Naive thymus-derived CD4-positive, alpha-beta T cell (primary cell): ENCODE measurements at regions not wholly inside any gene's neighbourhood (a gene's known extent, or its start where the extent isn't known, plus 50 kb on each side); places are given as distances from the start of the nearest gene placed in this dataset.

Experiments
- ATAC-seq: fragments of 150-1000 bp; cut with Tn5 transposase; 2 replicates; pipeline ENCODE4 v1.10.0; 2021; ENCODE audit warnings: mild to moderate bottlenecking, moderate library complexity
- CTCF ChIA-PET: fragments of 350-600 bp; sonication (Branson Sonifier 250); formaldehyde crosslinking; loops from one replicate; lab custom pipeline; 2021; ENCODE audit warnings: antibody characterized with exemption; lab: Charles Lee
- POLR2A ChIA-PET: fragments of 350-600 bp; sonication (Branson Sonifier 250); formaldehyde crosslinking; loops from one replicate; lab custom pipeline; 2021; ENCODE audit warnings: antibody characterized with exemption, inconsistent platforms; lab: Charles Lee
- DNase-seq, 9 donors: peaks; one replicate each; pipeline versions ENCODE4 v3.0.0 to v3.0.0-alpha.2; 2020 to 2022; ENCODE audit warnings: mixed read lengths in 1 of 9
- H3K27ac ChIP-seq: one replicate; pipeline ENCODE4 v1.7.0; 2013; ENCODE audit warnings: mild to moderate bottlenecking, low read depth, low read length, moderate library complexity
- H3K27me3 ChIP-seq, 2 donors: one replicate each; pipeline ENCODE4 v1.7.0; 2013; ENCODE audit warnings: low read length in 2 of 2, mild to moderate bottlenecking in 2 of 2, moderate library complexity in 2 of 2; ENCODE audit not compliant: control insufficient read depth in 2 of 2, insufficient read depth in 2 of 2
- H3K36me3 ChIP-seq, 3 experiments: 1 replicate in 2 of 3; 2 replicates in 1 of 3; pipeline ENCODE4 v1.7.0; 2013; ENCODE audit warnings: low read length in 3 of 3, mild to moderate bottlenecking in 3 of 3, moderate library complexity in 1 of 3; ENCODE audit not compliant: insufficient read depth in 3 of 3, control insufficient read depth in 2 of 3
- H3K4me1 ChIP-seq, 2 donors: one replicate each; pipeline ENCODE4 v1.7.0; 2013; ENCODE audit warnings: low read length in 2 of 2, mild to moderate bottlenecking in 2 of 2, moderate library complexity in 1 of 2; ENCODE audit not compliant: control insufficient read depth in 2 of 2, insufficient read depth in 2 of 2
- H3K4me3 ChIP-seq: 2 replicates; pipeline ENCODE4 v1.7.0; 2013; ENCODE audit warnings: mild to moderate bottlenecking, low read length
- H3K9me3 ChIP-seq, 3 experiments: 1 replicate in 2 of 3; 2 replicates in 1 of 3; pipeline ENCODE4 v1.7.0; 2013; ENCODE audit warnings: low read length in 3 of 3; ENCODE audit not compliant: control insufficient read depth in 2 of 3
- H3K27ac Mint-ChIP-seq, 9 donors: one replicate each; pipeline ENCODE4 v1.8.0; 2020 to 2022; ENCODE audit warnings: mixed read lengths in 9 of 9, mild to moderate bottlenecking in 8 of 9, moderate library complexity in 5 of 9, inconsistent platforms in 2 of 9
- H3K27me3 Mint-ChIP-seq, 5 donors: one replicate each; pipeline ENCODE4 v1.8.0; 2021 to 2022; ENCODE audit warnings: mixed read lengths in 5 of 5, mild to moderate bottlenecking in 1 of 5
- H3K36me3 Mint-ChIP-seq, 5 donors: one replicate each; pipeline ENCODE4 v1.8.0; 2020 to 2022; ENCODE audit warnings: mixed read lengths in 5 of 5, mild to moderate bottlenecking in 3 of 5, inconsistent platforms in 1 of 5
- H3K4me1 Mint-ChIP-seq, 7 donors: one replicate each; pipeline ENCODE4 v1.8.0; 2020 to 2022; ENCODE audit warnings: mixed read lengths in 7 of 7, mild to moderate bottlenecking in 3 of 7, inconsistent platforms in 1 of 7
- H3K4me3 Mint-ChIP-seq, 10 donors: one replicate each; pipeline ENCODE4 v1.8.0; 2020 to 2022; ENCODE audit warnings: mild to moderate bottlenecking in 10 of 10, mixed read lengths in 10 of 10, moderate library complexity in 6 of 10, inconsistent platforms in 2 of 10
- H3K9me3 Mint-ChIP-seq, 11 donors: one replicate each; pipeline ENCODE4 v1.8.0; 2020 to 2022; ENCODE audit warnings: mixed read lengths in 11 of 11, mild to moderate bottlenecking in 4 of 11, inconsistent platforms in 1 of 11, moderate library complexity in 1 of 11
- intact Hi-C, 2 donors: fragments of 100-400 bp; cut with micrococcal nuclease; formaldehyde crosslinking; loops; one replicate each; pipeline ENCODE4 v1.15.1; 2023

DNA sequence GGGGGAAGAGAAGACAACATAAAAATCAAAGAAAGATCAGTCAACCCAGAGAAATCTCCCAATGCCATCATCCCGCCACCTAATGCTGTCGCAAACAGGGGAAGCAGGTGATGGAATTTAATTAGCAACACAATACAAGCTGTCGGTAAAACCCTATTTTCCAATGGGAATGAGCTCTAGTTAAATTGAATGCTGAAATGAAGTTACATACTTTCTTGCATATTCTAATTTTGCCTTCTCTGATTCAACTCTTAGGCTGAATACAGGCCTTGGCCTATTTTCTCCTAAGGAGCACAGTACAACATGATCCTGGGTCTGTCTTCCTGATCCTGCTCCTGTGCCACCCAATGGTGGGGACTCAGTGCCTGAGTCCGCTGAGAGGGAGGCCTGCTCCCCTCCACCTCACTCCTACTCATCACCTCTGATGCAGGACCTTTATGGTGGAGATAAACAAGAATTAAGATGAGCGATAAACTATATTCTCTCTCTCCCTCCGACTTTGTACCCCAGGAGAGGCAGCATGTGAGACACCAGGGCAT lies 238.8 kb downstream of the GXYLT1 start:
- H3K36me3 ChIP-seq, result no peaks in the 10 kb centered on the region
- Mint-ChIP-seq H3K27me3 (peaks cover 0 to 8% (median 4%) of the 10 kb centered on the region in 5 donors), H3K4me3 (no peak overlapping the region), H3K27ac (no peak overlapping the region), H3K9me3 (peaks cover 0 to 2% (median 0%) of the 10 kb centered on the region in 11 donors), H3K36me3 (no peaks in the 10 kb centered on the region), H3K4me1 (peaks cover 0 to 6% (median 0%) of the 10 kb centered on the region in 7 donors)
- H3K4me3 ChIP-seq, result no peak overlapping the region
- ATAC-seq (no peak), DNase-seq (no peak)
- POLR2A ChIA-PET, result no interaction called here
- H3K27me3 ChIP-seq, result no peaks in the 10 kb centered on the region
- intact Hi-C loops, result no loop called here
- H3K4me1 ChIP-seq, result no peaks in the 10 kb centered on the region
- no peaks in the 10 kb centered on the region for H3K9me3 ChIP-seq
- no peak overlapping the region for H3K27ac ChIP-seq
- CTCF ChIA-PET, result no interaction called here

DNA sequence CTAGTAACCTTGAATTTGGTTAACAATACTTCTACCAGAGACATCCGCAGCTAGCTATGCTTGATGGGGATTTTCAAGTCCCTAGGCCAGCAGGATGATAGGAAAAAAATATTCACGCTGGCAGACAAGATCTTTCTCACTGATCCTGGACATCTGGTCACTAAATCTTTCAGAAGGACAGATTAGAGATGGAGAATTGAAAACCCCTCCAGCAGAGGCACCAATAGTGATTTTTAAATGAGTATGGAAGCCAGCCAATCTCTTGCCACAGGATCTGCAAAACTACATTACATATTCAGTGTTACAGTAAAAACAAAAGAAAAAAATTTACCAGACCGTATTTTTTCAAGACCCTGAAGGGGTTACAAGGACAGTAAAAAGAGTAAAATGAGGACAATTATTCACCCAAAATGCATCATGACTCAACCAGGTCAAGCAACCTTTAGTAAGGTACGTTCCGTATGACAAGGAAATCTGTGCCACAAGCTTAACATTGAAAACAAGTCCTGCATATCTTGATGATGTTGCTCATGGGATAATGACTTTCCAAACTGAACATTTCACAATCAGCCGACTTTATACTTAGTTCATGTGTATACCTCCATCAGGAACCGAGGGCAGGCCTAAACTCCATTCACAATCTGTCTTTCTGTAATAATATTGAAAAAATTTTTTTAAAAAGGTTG lies 239.5 kb downstream of the GXYLT1 start:
- no peaks in the 10 kb centered on the region for H3K4me1 ChIP-seq
- H3K27me3 ChIP-seq, result no peaks in the 10 kb centered on the region
- ATAC-seq, result no peak
- no peak overlapping the region for H3K27ac ChIP-seq
- no peaks in the 10 kb centered on the region for H3K36me3 Mint-ChIP-seq
- H3K4me3 ChIP-seq, result no peak overlapping the region
- H3K36me3 ChIP-seq, result no peaks in the 10 kb centered on the region
- intact Hi-C loops, result no loop called here
- peaks cover 0 to 6% (median 0%) of the 10 kb centered on the region in 7 donors for H3K4me1 Mint-ChIP-seq
- no peak overlapping the region for H3K4me3 Mint-ChIP-seq
- ChIA-PET POLR2A (no interaction called here), CTCF (no interaction called here)
- no peak for DNase-seq
- no peaks in the 10 kb centered on the region for H3K9me3 ChIP-seq
- peaks cover 0 to 11% (median 4%) of the 10 kb centered on the region in 5 donors for H3K27me3 Mint-ChIP-seq
- H3K27ac Mint-ChIP-seq, result no peak overlapping the region
- H3K9me3 Mint-ChIP-seq, result peaks cover 0 to 2% (median 0%) of the 10 kb centered on the region in 11 donors

DNA sequence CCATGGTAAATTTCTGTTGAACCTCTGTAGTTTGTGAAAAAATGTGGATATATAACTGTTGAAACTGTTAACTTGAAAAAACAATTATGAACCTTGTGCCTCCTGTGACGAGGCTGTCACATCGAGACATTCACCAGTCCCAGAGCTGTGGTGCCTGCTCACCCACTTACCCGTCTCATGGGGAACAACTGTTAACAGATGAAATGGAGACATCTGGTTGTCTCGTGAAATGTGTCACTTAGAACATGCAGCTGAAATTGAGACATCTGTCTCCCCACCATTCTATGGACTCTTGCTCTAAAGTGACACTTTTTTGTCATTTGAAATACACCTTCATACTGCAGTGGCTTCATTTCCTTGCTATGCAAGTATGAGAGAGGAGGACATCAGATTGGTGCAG lies 240.6 kb downstream of the GXYLT1 start:
- DNase-seq, result no peak
- H3K27ac Mint-ChIP-seq, result no peak overlapping the region
- H3K27me3 Mint-ChIP-seq, result peaks cover 0 to 11% (median 4%) of the 10 kb centered on the region in 5 donors
- POLR2A ChIA-PET, result no interaction called here
- intact Hi-C loops, result no loop called here
- Histone ChIP-seq H3K4me3 (no peak overlapping the region), H3K27ac (no peak overlapping the region), H3K9me3 (no peaks in the 10 kb centered on the region), H3K4me1 (no peaks in the 10 kb centered on the region), H3K27me3 (no peaks in the 10 kb centered on the region), H3K36me3 (no peaks in the 10 kb centered on the region)
- H3K4me1 Mint-ChIP-seq, result peaks cover 0 to 6% (median 0%) of the 10 kb centered on the region in 7 donors
- peaks cover 0 to 4% (median 0%) of the 10 kb centered on the region in 11 donors for H3K9me3 Mint-ChIP-seq
- H3K36me3 Mint-ChIP-seq, result no peaks in the 10 kb centered on the region
- CTCF ChIA-PET, result no interaction called here
- H3K4me3 Mint-ChIP-seq, result no peak overlapping the region
- ATAC-seq, result no peak

- Mint-ChIP-seq H3K4me1 (peaks cover 0 to 4% (median 0%) of the 10 kb centered on the region in 7 donors), H3K27me3 (peaks cover 0 to 9% (median 4%) of the 10 kb centered on the region in 5 donors), H3K4me3 (no peak overlapping the region), H3K36me3 (no peaks in the 10 kb centered on the region), H3K9me3 (peaks cover 0 to 5% (median 0%) of the 10 kb centered on the region in 11 donors), H3K27ac (no peak overlapping the region)
- no peaks in the 10 kb centered on the region for H3K36me3 ChIP-seq
- H3K9me3 ChIP-seq, result no peaks in the 10 kb centered on the region
- ATAC-seq, result no peak
- no peak for DNase-seq
- no peaks in the 10 kb centered on the region for H3K4me1 ChIP-seq
- CTCF ChIA-PET, result no interaction called here
- POLR2A ChIA-PET, result no interaction called here
- no peak overlapping the region for H3K4me3 ChIP-seq
- H3K27me3 ChIP-seq, result no peaks in the 10 kb centered on the region
- intact Hi-C loops, result no loop called here
- no peak overlapping the region for H3K27ac ChIP-seq
Measured at GRCh38 chr12:41903014-41903708, 241.5 kb downstream of the GXYLT1 start.

DNA sequence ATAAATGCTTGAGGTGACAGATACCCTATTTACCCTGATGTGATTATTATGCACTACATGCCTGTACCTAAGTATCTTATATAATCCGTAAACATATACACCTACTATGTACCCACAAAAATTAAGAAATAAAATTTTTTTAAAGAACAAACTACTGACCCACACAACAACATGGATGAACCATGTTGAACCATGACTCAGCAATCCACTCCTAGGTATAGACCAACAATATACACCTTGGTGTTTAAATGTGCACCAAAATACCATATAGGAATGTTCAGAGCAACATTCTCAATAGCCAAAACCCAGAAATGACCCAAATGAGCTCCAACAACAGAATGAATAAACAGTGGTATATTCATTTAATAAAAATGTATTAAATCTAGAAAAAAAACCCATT lies 245.1 kb downstream of the GXYLT1 start:
- Histone ChIP-seq H3K36me3 (no peaks in the 10 kb centered on the region), H3K4me1 (no peaks in the 10 kb centered on the region), H3K27me3 (peaks cover 0 to 3% of the 10 kb centered on the region in 2 donors), H3K9me3 (no peaks in the 10 kb centered on the region), H3K4me3 (no peak overlapping the region), H3K27ac (no peak overlapping the region)
- DNase-seq, result no peak
- H3K9me3 Mint-ChIP-seq, result peaks cover 0 to 6% (median 0%) of the 10 kb centered on the region in 11 donors
- peaks cover 7 to 20% (median 12%) of the 10 kb centered on the region in 5 donors for H3K27me3 Mint-ChIP-seq
- ATAC-seq, result no peak
- intact Hi-C loops, result no loop called here
- H3K4me3 Mint-ChIP-seq, result no peak overlapping the region
- no peaks in the 10 kb centered on the region for H3K4me1 Mint-ChIP-seq
- CTCF ChIA-PET, result interaction anchor here (0.7 kb wide), 1 partner anchor 472 kb away, joined by 3 read pairs; no protein-coding TSS in a partner anchor
- no peaks in the 10 kb centered on the region for H3K36me3 Mint-ChIP-seq
- POLR2A ChIA-PET, result no interaction called here
- H3K27ac Mint-ChIP-seq, result no peak overlapping the region

DNA sequence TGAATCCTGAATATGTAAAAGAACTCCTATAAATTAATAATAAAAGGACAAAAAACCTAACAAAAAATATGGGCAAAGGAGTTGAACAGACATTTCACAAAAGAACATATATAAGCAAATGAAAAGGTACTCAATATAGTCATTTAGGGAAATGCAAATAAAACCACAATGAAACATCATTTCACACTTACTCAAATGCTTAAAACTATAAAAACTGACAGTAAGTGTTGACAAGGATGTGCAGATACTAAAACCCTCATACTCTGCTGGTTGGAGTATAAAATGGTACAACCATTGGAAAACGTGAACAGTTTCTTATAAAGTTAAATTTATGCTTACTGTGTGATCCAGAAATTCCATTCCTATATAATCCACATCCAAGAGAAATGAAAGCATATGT lies 247.1 kb downstream of the GXYLT1 start:
- ChIA-PET CTCF (no interaction called here), POLR2A (no interaction called here)
- DNase-seq, result no peak
- Mint-ChIP-seq H3K27me3 (peaks cover 7 to 24% (median 12%) of the 10 kb centered on the region in 5 donors), H3K4me3 (no peak overlapping the region), H3K4me1 (no peaks in the 10 kb centered on the region), H3K27ac (no peak overlapping the region), H3K36me3 (no peaks in the 10 kb centered on the region), H3K9me3 (peaks cover 0 to 6% (median 0%) of the 10 kb centered on the region in 11 donors)
- Histone ChIP-seq H3K27ac (no peak overlapping the region), H3K4me1 (no peaks in the 10 kb centered on the region), H3K9me3 (no peaks in the 10 kb centered on the region), H3K27me3 (peaks cover 0 to 3% of the 10 kb centered on the region in 2 donors), H3K4me3 (no peak overlapping the region), H3K36me3 (no peaks in the 10 kb centered on the region)
- intact Hi-C loops, result no loop called here
- no peak for ATAC-seq
